ENCODE measurements at regions not wholly inside any gene's neighbourhood (a gene's known extent, or its start where the extent isn't known, plus 50 kb on each side); places are given as distances from the start of the nearest gene placed in this dataset.

DNA sequence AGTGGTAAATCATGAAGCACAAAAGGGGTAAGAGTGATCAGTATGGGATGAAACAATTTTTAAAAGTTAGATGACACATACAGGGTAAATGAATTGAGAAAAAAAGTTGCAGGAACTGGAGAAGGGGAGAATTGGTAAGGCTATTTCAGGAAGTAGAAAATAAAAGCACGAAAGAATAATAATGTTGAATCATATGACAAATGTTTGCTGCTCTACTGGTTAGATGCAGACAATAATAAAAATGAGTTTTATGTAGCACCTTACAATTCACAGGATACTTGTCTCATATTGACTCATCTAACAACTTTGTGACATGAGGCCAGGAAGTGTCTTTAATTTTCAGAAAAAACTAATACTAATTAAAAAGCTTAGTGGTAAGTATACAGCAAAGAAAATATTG, 566.5 kb upstream of the MARCKS start:
- no peak overlapping the region for H3K27ac Mint-ChIP-seq
- no peak overlapping the region for H3K4me3 Mint-ChIP-seq
- peaks cover 11% of the 10 kb centered on the region for H3K9me3 Mint-ChIP-seq
- ATAC-seq (ENCODE audit: low read depth), result no peak
- peaks cover 6% of the 10 kb centered on the region for H3K27me3 Mint-ChIP-seq
- ChIA-PET POLR2A (no interaction called here), CTCF (no interaction called here)
- no peaks in the 10 kb centered on the region for H3K36me3 Mint-ChIP-seq (ENCODE audit: low read depth)
- intact Hi-C loops (cut with micrococcal nuclease), result no loop called here
- H3K4me1 Mint-ChIP-seq, result peaks cover 10% of the 10 kb centered on the region
- no peak for DNase-seq
- TF ChIP-seq CTCF (IDR thresholded peaks at IDR 0.05), result no peak

GRCh38 chr6:113291751-113292445, 565.2 kb upstream of the MARCKS start:
- H3K36me3 Mint-ChIP-seq (ENCODE audit: low read depth), result no peaks in the 10 kb centered on the region
- no peak for ATAC-seq (ENCODE audit: low read depth)
- TF ChIP-seq CTCF (IDR thresholded peaks at IDR 0.05), result no peak
- ChIA-PET POLR2A (no interaction called here), CTCF (no interaction called here)
- no peak overlapping the region for H3K4me3 Mint-ChIP-seq
- no peaks in the 10 kb centered on the region for H3K27me3 Mint-ChIP-seq
- intact Hi-C loops (cut with micrococcal nuclease), result no loop called here
- H3K9me3 Mint-ChIP-seq, result peaks cover 2% of the 10 kb centered on the region
- DNase-seq, result no peak
- no peak overlapping the region for H3K27ac Mint-ChIP-seq
- H3K4me1 Mint-ChIP-seq, result peaks cover 9% of the 10 kb centered on the region

DNA sequence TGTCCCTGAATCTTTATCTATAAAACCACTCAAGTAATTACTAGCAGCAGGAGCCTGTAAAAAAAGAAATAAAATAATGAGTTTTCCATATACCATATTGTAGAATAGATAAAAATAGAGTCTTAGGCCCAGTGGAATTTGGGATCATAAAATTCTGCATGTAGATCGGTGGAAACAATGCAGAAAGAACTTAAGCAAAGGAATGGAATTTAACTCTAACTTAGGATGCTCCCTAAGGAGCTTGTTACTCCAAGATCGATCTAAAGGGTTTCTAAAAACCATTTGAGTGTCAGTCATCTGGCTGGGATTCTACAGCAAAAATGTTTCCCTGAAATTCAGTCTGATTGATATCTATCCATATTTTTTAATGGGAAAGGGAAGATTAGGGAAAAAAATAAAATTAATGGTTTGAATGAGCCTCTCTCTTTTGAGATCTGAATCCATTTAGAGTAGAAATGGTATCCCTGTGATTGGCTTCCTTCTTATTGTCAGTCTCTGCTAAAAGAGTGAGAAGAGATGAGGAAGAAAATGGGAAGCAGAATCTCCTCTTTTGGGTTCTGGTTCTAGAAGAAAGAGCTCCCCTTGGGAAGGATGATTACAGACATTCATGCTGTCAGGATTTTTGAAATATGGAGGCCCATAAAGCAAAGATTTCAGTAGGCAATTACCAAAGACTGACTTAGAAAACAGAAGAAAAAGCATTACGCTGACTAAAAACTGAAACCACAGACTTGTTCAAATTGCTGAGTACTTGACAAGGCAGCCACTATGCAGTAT, 564.3 kb upstream of the MARCKS start:
- intact Hi-C loops (cut with micrococcal nuclease), result no loop called here
- no peaks in the 10 kb centered on the region for H3K27me3 Mint-ChIP-seq
- H3K4me3 Mint-ChIP-seq, result no peak overlapping the region
- no peak for ATAC-seq (ENCODE audit: low read depth)
- H3K36me3 Mint-ChIP-seq (ENCODE audit: low read depth), result no peaks in the 10 kb centered on the region
- ChIA-PET CTCF (no interaction called here), POLR2A (no interaction called here)
- DNase-seq, result no peak
- H3K9me3 Mint-ChIP-seq, result no peaks in the 10 kb centered on the region
- H3K27ac Mint-ChIP-seq, result no peak overlapping the region
- TF ChIP-seq CTCF (IDR thresholded peaks at IDR 0.05), result no peak
- H3K4me1 Mint-ChIP-seq, result peaks cover under 1% of the 10 kb centered on the region

- Mint-ChIP-seq H3K4me3 (no peak overlapping the region), H3K27me3 (no peaks in the 10 kb centered on the region), H3K4me1 (no peaks in the 10 kb centered on the region), H3K9me3 (no peaks in the 10 kb centered on the region), H3K27ac (no peak overlapping the region), H3K36me3 (ENCODE audit: low read depth) (no peaks in the 10 kb centered on the region)
- TF ChIP-seq CTCF (IDR thresholded peaks at IDR 0.05), result no peak
- CTCF ChIA-PET, result no interaction called here
- no peak for DNase-seq
- ATAC-seq (ENCODE audit: low read depth), result no peak
- intact Hi-C loops (cut with micrococcal nuclease), result no loop called here
- POLR2A ChIA-PET, result interaction anchor here (0.6 kb wide), 1 partner anchor 78 kb away, joined by 4 read pairs; no protein-coding TSS in a partner anchor
These were observed 563.8 kb upstream of the MARCKS start for GRCh38 chr6:113293423-113293740.

DNA sequence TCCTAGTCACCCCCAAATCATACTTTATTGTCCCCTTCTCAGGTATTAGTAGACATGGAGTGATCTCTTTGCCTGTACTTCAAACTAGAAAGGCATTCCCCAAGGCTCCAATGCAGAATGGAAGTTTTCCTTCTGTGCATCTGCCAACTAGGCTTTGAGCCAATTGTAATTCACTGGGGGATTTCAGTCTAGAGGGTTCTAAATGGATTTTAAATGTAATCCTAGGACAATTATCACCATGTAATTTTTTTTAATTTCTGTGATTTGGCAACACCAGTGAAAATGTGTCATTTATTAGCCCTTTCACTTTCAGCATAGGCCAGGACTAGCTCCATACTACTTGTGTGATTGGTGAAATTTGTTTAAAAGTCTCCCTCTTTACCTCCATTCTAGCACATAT, 557.6 kb upstream of the MARCKS start:
- intact Hi-C loops (cut with micrococcal nuclease), result no loop called here
- ATAC-seq (ENCODE audit: low read depth) (no peak), DNase-seq (no peak)
- TF ChIP-seq CTCF (IDR thresholded peaks at IDR 0.05), result no peak
- CTCF ChIA-PET, result interaction anchor here (1.0 kb wide), 1 partner anchor 559 kb away, joined by 3 read pairs; no protein-coding TSS in a partner anchor
- no peaks in the 10 kb centered on the region for H3K27me3 Mint-ChIP-seq
- POLR2A ChIA-PET, result no interaction called here
- no peaks in the 10 kb centered on the region for H3K36me3 Mint-ChIP-seq (ENCODE audit: low read depth)
- H3K27ac Mint-ChIP-seq, result no peak overlapping the region
- no peaks in the 10 kb centered on the region for H3K4me1 Mint-ChIP-seq
- no peaks in the 10 kb centered on the region for H3K9me3 Mint-ChIP-seq
- no peak overlapping the region for H3K4me3 Mint-ChIP-seq
